ENCODE measurements at regions not wholly inside any gene's neighbourhood (a gene's known extent, or its start where the extent isn't known, plus 50 kb on each side); places are given as distances from the start of the nearest gene placed in this dataset.

DNA sequence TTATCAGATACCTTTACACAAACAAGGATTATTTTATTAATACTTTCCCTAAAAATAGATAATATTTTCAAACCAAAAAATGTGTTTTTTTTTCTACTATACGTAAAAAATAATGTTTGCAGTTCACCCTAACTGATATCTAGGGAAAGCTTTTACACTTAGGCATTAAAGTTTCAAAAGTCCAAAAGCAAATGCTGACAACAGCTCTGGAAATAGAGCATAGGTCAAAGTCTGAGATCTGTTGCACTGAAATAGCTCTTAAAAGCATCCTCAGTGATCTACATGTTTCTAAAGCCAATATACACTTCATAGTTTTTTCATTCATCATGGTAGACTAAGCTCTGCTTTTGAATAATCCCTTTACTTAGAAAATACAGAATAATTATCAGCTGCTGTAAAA is 222.8 kb downstream of the TRAM1L1 start:
- POLR2A ChIA-PET = no interaction called here
- Mint-ChIP-seq H3K4me1 (no peaks in the 10 kb centered on the region), H3K27me3 (no peaks in the 10 kb centered on the region), H3K4me3 (no peak overlapping the region), H3K9me3 (peaks cover 0 to 4% (median 0%) of the 10 kb centered on the region in 9 donors), H3K27ac (no peak overlapping the region), H3K36me3 (peaks cover 0 to 4% (median 0%) of the 10 kb centered on the region in 3 donors)
- DNase-seq = no peak
- no peak for ATAC-seq

DNA sequence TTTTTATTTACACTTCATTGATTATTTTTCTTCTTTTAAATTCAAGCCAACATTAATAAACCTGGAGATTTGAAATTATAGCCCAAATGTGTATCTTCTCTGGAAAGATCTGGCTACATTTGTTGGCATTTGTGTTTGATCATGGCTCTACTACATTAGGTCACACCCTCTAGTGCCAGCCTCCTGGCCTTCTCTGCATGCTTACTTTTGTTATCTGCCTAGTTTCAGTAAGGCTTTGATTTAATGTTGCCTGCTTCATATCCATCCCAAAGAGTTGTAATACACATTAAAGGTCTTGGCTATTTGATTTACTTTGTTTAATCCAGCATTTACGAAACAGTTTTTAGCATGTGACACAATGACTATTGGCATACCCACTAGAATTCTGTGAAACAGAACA is 224.5 kb downstream of the TRAM1L1 start:
- H3K4me1 Mint-ChIP-seq = no peaks in the 10 kb centered on the region
- no peak overlapping the region for H3K27ac Mint-ChIP-seq
- H3K27me3 Mint-ChIP-seq = no peaks in the 10 kb centered on the region
- ATAC-seq = no peak
- POLR2A ChIA-PET = no interaction called here
- DNase-seq = no peak
- peaks cover 0 to 4% (median 0%) of the 10 kb centered on the region in 9 donors for H3K9me3 Mint-ChIP-seq
- no peak overlapping the region for H3K4me3 Mint-ChIP-seq
- H3K36me3 Mint-ChIP-seq = peaks cover 0 to 4% (median 0%) of the 10 kb centered on the region in 3 donors

DNA sequence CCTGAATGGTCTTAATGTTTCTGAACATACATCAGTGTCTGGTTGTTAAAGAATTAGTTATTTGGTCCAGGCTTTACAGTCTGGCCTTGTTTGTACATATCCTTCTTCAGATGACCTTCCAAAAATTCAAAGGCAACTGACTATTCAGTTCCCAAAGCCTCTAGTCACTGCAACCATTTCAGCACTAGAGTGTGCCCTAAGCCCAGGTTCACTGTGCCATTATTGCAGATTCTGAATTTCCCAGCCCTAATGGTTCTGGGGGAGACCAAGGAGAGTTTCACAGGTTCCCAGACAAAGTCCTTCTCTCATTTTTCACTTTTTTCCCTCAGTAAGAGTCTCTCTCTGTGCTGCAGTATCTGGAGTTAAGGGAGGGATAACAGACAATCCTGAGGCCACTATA is 235.8 kb downstream of the TRAM1L1 start:
- Mint-ChIP-seq H3K27me3 (peaks cover 0 to 4% (median 0%) of the 10 kb centered on the region in 5 donors), H3K9me3 (peaks cover 0 to 20% (median 9%) of the 10 kb centered on the region in 9 donors), H3K4me1 (no peaks in the 10 kb centered on the region), H3K4me3 (no peak overlapping the region), H3K27ac (no peak overlapping the region), H3K36me3 (no peaks in the 10 kb centered on the region)
- POLR2A ChIA-PET = no interaction called here
- DNase-seq (no peak), ATAC-seq (no peak)

DNA sequence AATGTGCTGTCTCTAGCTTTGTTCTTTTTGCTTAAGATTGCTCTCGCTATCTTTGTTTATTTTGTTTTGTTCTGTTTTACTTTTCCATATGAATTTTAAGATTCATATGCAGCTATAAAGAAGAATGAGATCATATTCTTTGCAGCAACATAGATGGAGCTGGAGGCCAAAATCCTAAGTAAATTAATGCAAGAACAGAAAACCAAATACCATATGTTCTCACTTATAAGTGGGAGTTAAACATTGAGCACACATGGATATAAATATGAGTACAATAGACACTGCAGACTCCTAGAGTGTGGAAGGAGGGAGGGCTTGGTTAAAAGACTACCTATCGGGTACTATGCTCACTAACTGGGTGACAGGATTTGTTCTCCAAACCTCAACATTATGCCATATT is 237.8 kb downstream of the TRAM1L1 start:
- H3K27me3 Mint-ChIP-seq = peaks cover 0 to 4% (median 0%) of the 10 kb centered on the region in 5 donors
- H3K36me3 Mint-ChIP-seq = no peaks in the 10 kb centered on the region
- no peak overlapping the region for H3K4me3 Mint-ChIP-seq
- POLR2A ChIA-PET = no interaction called here
- no peak for ATAC-seq
- DNase-seq = no peak
- no peak overlapping the region for H3K27ac Mint-ChIP-seq
- H3K4me1 Mint-ChIP-seq = no peaks in the 10 kb centered on the region
- H3K9me3 Mint-ChIP-seq = peaks cover 0 to 20% (median 9%) of the 10 kb centered on the region in 9 donors

DNA sequence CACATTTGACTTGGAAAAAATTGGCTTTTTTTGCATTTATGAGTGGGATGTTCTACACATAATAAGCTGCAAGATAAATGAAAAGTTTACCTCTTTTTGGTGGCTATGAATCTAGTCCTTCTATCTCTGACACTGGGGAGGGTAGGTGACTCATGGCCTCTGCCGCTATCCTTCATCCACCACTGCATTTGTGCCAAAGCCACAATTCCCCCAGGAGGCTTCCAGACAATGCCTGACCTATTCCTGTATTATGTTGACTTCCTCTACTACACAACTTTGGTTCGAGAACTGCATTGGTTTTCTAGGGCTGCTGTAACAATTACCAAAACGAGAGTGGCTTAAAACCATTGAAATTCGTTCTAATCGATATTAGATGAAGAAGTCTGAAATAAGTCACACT is 245.6 kb downstream of the TRAM1L1 start:
- H3K4me3 Mint-ChIP-seq = no peak overlapping the region
- POLR2A ChIA-PET = no interaction called here
- ATAC-seq = no peak
- peaks cover 0 to 13% (median 7%) of the 10 kb centered on the region in 9 donors for H3K9me3 Mint-ChIP-seq
- no peak for DNase-seq
- H3K27me3 Mint-ChIP-seq = no peaks in the 10 kb centered on the region
- no peaks in the 10 kb centered on the region for H3K36me3 Mint-ChIP-seq
- no peaks in the 10 kb centered on the region for H3K4me1 Mint-ChIP-seq
- no peak overlapping the region for H3K27ac Mint-ChIP-seq

DNA sequence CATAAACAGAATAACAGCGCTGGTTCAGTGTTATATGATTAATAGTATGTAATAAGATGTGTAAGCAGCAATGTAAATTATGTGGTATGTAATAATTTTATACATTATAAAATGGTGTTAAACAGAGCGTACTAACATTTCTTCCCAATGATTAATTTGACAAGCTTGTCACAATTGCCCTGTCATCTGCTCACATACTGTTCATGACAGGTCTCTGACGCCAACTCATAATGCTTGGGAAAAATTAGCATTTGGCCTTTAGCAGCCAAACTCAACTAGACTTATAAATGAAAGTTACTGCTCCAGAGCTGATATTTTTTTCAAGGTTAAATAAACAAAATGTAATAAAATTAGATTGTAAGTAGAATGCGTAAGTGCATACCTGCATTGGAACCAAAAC is 246.8 kb downstream of the TRAM1L1 start:
- Mint-ChIP-seq H3K27me3 (no peaks in the 10 kb centered on the region), H3K4me1 (no peaks in the 10 kb centered on the region), H3K4me3 (no peak overlapping the region), H3K9me3 (peaks cover 0 to 23% (median 8%) of the 10 kb centered on the region in 9 donors), H3K36me3 (no peaks in the 10 kb centered on the region), H3K27ac (no peak overlapping the region)
- ATAC-seq = no peak
- DNase-seq = no peak
- POLR2A ChIA-PET = no interaction called here

DNA sequence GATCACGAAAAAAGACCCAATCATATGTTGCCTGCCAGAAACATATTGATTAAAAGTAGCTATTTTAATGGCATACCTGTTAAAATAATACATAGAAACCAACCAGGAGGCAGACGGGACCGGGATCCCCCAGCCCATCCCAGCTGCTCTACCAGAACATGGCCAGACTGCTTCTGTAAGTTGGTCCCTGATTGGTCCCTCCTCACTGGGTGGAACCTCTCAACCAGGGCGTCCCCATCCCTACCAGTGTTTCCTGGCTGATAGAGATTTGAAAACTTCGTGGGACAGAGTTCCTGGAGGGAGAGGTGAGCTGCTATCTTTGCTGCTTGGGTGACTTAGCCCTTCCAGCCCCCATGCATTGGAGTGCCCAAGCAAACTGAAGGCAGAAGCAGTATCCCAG is 256.2 kb downstream of the TRAM1L1 start:
- Mint-ChIP-seq H3K9me3 (peaks cover 0 to 41% (median 12%) of the 10 kb centered on the region in 9 donors), H3K36me3 (no peaks in the 10 kb centered on the region), H3K27me3 (no peaks in the 10 kb centered on the region), H3K4me3 (no peak overlapping the region), H3K4me1 (no peaks in the 10 kb centered on the region), H3K27ac (no peak overlapping the region)
- POLR2A ChIA-PET = no interaction called here
- ATAC-seq (no peak), DNase-seq (no peak)

DNA sequence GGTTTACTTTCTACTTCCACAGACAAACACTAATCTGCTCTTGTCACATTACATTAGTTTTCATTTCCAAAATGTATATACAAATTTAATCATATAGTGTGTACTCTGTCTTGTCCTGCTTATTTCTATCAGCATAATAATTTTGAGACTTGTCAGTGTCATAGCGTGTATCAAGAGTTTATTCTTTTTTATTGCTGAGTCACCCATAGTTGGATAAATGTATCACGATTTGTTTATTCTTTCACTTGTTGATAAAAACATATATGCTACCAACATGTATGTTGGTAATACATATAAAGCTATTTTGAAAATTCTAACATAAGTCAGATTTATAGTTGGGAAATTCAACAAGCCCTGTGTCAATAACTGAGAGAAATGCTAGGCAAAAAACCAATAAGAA is 261.2 kb downstream of the TRAM1L1 start:
- Mint-ChIP-seq H3K27ac (no peak overlapping the region), H3K27me3 (no peaks in the 10 kb centered on the region), H3K36me3 (no peaks in the 10 kb centered on the region), H3K9me3 (peaks cover 0 to 11% (median 8%) of the 10 kb centered on the region in 9 donors), H3K4me1 (no peaks in the 10 kb centered on the region), H3K4me3 (no peak overlapping the region)
- ATAC-seq = no peak
- POLR2A ChIA-PET = no interaction called here
- no peak for DNase-seq

DNA sequence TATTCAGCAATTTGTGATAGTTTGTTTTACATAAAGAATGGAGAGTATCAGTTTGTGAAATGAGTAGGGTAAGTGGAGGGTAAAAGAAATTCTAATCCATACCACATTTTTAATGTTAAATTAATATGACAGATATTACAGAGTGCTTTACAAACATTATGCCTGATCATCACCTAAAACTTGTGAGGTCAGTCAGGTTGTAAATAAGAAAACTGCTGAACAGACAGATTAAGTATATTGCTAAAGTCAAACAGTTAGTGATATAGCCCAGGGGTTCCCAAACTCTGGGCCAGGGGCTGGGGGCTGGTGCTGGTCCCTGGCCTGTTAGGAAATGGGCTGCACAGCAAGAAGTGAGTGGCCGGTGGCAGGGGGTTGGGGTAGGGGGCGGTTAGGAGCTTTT is 273.6 kb downstream of the TRAM1L1 start:
- H3K27me3 Mint-ChIP-seq = no peaks in the 10 kb centered on the region
- peaks cover 2 to 23% (median 5%) of the 10 kb centered on the region in 9 donors for H3K9me3 Mint-ChIP-seq
- H3K27ac Mint-ChIP-seq = no peak overlapping the region
- H3K4me1 Mint-ChIP-seq = no peaks in the 10 kb centered on the region
- no peaks in the 10 kb centered on the region for H3K36me3 Mint-ChIP-seq
- H3K4me3 Mint-ChIP-seq = no peak overlapping the region
- POLR2A ChIA-PET = no interaction called here
- ATAC-seq (no peak), DNase-seq (no peak)

DNA sequence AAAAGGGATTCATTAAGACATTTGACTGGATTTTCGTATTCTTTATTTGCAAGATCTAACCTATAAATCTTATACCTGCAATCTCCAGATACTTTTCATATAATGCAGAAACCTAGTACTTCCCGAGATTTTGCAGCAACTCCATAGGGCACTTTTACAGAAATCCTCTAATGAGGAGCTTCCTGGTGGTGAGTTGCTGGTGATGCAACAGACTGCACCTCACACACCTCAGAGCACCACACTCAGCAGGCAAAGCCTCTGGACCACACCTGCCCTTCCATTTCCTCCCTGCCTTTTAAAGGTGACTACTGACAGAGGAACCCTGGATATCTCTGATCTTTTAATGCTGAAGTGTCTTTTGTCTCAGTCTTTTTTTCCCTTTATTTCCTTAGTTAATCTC is 289.4 kb downstream of the TRAM1L1 start:
- no peaks in the 10 kb centered on the region for H3K36me3 Mint-ChIP-seq
- H3K4me1 Mint-ChIP-seq = no peaks in the 10 kb centered on the region
- POLR2A ChIA-PET = no interaction called here
- no peak overlapping the region for H3K4me3 Mint-ChIP-seq
- H3K27ac Mint-ChIP-seq = no peak overlapping the region
- ATAC-seq (no peak), DNase-seq (no peak)
- no peaks in the 10 kb centered on the region for H3K27me3 Mint-ChIP-seq
- peaks cover 0 to 3% (median 0%) of the 10 kb centered on the region in 9 donors for H3K9me3 Mint-ChIP-seq

DNA sequence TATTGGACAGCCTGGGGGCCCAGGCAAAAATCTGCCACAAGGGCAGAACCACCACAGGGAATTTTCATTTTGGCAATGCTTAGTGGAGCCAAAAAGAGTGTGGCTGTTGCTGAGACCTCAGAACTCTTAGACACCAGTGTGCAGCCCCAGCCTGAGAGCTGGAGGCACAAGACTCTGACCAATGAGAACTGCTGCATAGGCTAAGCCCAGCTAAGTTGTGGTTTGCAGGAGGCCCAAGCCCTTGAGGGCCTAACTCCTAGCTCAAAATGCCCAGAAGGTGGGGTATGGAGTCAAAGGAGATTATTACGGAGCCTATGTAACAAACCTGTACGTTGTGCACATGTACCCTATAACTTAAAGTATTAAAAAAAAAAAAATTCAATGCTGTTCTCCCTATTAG is 296.7 kb downstream of the TRAM1L1 start:
- Mint-ChIP-seq H3K4me3 (no peak overlapping the region), H3K27me3 (no peaks in the 10 kb centered on the region), H3K4me1 (no peaks in the 10 kb centered on the region), H3K9me3 (peaks cover 0 to 6% (median 0%) of the 10 kb centered on the region in 9 donors), H3K36me3 (no peaks in the 10 kb centered on the region), H3K27ac (no peak overlapping the region)
- DNase-seq = no peak
- peak in 1 of 2 donors; percentile 18 for ATAC-seq
- POLR2A ChIA-PET = no interaction called here

DNA sequence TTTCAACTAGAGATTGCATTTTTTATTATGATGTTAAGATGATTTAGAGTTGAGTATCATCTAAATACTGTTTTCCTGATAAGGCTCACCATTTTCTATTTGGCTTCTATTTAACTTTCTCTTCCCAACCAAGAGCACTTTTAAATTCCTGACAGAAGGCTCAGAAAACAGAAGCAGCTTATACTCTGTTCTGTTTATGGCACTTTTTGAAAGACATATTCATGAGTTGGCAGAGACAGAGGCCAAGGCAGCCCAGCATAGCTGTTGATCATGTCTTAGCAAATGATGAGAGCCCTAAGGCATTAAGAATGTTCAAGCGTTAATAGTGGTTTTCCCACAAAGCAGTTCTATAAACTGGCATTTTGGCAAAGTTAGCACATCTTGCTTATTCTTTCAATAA is 330.3 kb downstream of the TRAM1L1 start:
- no peak for DNase-seq
- Mint-ChIP-seq H3K9me3 (peaks cover 0 to 3% (median 0%) of the 10 kb centered on the region in 9 donors), H3K4me1 (no peaks in the 10 kb centered on the region), H3K27me3 (no peaks in the 10 kb centered on the region), H3K36me3 (no peaks in the 10 kb centered on the region), H3K27ac (no peak overlapping the region), H3K4me3 (no peak overlapping the region)
- no peak for ATAC-seq
- POLR2A ChIA-PET = no interaction called here

DNA sequence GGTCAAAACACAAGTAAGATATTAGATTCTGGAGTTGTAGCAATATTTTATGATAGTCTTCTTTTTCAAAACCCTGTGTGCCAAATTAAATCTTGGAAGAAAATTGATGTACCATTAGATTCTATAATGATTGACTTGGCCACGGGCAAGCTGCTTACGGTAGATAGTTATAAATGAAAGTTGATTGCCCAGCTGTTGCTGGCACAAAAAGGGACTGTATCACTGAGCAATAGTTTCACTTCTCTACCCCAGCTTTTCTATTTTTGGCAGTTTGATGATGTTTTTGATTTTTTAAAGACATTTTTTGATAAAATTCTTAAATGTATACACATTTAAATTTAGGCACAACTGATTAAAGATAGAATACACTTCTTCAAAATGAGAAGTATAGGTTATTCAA is 333.3 kb downstream of the TRAM1L1 start:
- ATAC-seq = no peak
- no peaks in the 10 kb centered on the region for H3K27me3 Mint-ChIP-seq

DNA sequence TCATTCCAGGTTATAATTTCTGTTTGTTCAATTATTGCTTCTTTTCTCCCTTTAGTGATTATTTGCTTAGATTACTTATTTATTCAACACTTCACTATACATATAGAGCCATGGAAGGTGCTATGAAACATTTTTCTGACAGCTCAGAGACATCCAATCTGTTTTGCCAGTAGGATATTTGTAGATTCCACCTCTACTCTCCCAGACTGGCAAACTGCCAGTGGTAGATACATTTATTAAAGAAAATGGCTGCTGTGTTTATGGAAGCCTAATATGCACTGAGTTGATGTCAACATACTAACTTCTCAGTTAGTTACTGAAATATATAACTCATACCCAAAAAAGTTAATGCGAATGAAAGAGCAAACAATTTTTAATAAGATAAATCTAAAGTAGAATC is 348.6 kb downstream of the TRAM1L1 start:
- H3K27me3 Mint-ChIP-seq = no peaks in the 10 kb centered on the region
- no peaks in the 10 kb centered on the region for H3K36me3 Mint-ChIP-seq
- ATAC-seq = no peak
- no peak for DNase-seq
- no peaks in the 10 kb centered on the region for H3K4me1 Mint-ChIP-seq
- POLR2A ChIA-PET = no interaction called here
- H3K27ac Mint-ChIP-seq = no peak overlapping the region
- H3K4me3 Mint-ChIP-seq = no peak overlapping the region
- H3K9me3 Mint-ChIP-seq = peaks cover 0 to 8% (median 0%) of the 10 kb centered on the region in 9 donors

More for the DNA sequence above, 333.3 kb downstream of the TRAM1L1 start:
- H3K4me1 Mint-ChIP-seq = no peaks in the 10 kb centered on the region
- H3K9me3 Mint-ChIP-seq = peaks cover 0 to 11% (median 2%) of the 10 kb centered on the region in 9 donors
- no peak for DNase-seq
- POLR2A ChIA-PET = no interaction called here
- H3K36me3 Mint-ChIP-seq = no peaks in the 10 kb centered on the region
- H3K27ac Mint-ChIP-seq = no peak overlapping the region
- H3K4me3 Mint-ChIP-seq = no peak overlapping the region

Measured in naive thymus-derived CD8-positive, alpha-beta T cell (primary cell).